Heart left ventricle (tissue), 13 donors: ENCODE measurements at regions not wholly inside any gene's neighbourhood (a gene's known extent, or its start where the extent isn't known, plus 50 kb on each side); places are given as distances from the start of the nearest gene placed in this dataset.

ENCODE experiments used
- POLR2A ChIP-seq, 2 donors: fragments of 450-650 bp; IDR thresholded peaks; one replicate each; pipeline ENCODE4 v1.6.1; 2017; ENCODE audit warnings: antibody characterized with exemption in 2 of 2, mild to moderate bottlenecking in 2 of 2, moderate library complexity in 2 of 2
- TF ChIP-seq, protein P1 (sequence below), 12 donors: fragments of 200-600 bp; sonication (generic) in 4 of 12; IDR thresholded peaks; one replicate each; pipeline versions ENCODE4 v1.5.0 to v1.8.0; 2018 to 2022; ENCODE audit warnings: antibody characterized with exemption in 12 of 12, mild to moderate bottlenecking in 5 of 12
- donor health status: ischemic (EF 13 %, LVEDD 7.1; RV severe dilation, severe dysfunction).
- donor health status: DM: no; HTN: yes; CAD: no.
- donor health status: DM: no; HTN: no; CAD: no.
- donor health status: ischemic (EF 25% LVEDD 6.9; RV normal size, moderate dysfunction).
- donor health status: ischemic (EF 25% LVEDD 5.7; RV mildly dilated, moderate dysfunction).
- donor health status: ischemic (EF 35%, LVEDD 5.7; RV mildly dilated, moderate dysfunction).
- donor health status: nonischemic (EF 11% LVEDD 7.7; RV severe dilation, severe dysfunction).
- donor health status: DM: yes; HTN: yes; CAD: no.
- donor health status: PGD.
- donor health status: ischemic (EF 29% LVEDD 5.4; RV normal size, mild dysfunction).
- donor health status: nonischemic (EF 23%, LVEDD 6.1; RV moderate dilation, normal function).

DNA sequence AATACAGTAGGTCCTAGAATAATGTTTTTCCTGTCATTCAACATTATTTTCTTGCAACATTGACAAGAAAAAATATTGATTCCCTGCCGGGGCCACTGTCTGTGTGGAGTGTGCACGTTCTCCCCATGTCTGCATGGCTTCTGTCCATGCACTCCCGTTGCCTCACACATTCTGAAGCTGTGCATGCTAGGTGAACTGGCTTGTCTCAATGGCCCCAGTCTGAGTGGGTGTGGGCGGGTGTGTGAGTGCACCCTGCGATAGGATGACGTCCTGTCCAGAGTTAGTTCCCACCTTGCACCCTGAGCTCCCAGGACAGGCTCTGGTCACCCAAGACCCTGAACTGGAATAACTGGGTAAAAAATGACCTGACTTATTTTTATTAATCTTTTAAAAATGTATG lies 186.1 kb downstream of the CAND1 start:
- TF ChIP-seq, protein P1, sequence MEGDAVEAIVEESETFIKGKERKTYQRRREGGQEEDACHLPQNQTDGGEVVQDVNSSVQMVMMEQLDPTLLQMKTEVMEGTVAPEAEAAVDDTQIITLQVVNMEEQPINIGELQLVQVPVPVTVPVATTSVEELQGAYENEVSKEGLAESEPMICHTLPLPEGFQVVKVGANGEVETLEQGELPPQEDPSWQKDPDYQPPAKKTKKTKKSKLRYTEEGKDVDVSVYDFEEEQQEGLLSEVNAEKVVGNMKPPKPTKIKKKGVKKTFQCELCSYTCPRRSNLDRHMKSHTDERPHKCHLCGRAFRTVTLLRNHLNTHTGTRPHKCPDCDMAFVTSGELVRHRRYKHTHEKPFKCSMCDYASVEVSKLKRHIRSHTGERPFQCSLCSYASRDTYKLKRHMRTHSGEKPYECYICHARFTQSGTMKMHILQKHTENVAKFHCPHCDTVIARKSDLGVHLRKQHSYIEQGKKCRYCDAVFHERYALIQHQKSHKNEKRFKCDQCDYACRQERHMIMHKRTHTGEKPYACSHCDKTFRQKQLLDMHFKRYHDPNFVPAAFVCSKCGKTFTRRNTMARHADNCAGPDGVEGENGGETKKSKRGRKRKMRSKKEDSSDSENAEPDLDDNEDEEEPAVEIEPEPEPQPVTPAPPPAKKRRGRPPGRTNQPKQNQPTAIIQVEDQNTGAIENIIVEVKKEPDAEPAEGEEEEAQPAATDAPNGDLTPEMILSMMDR (IDR thresholded peaks at IDR 0.05), result no peak
- no peak for TF ChIP-seq POLR2A (IDR thresholded peaks at IDR 0.05)
